ENCODE measurements at regions not wholly inside any gene's neighbourhood (a gene's known extent, or its start where the extent isn't known, plus 50 kb on each side); places are given as distances from the start of the nearest gene placed in this dataset.
"Not testable (repeated sequence)": the region's sequence is repeated elsewhere in the genome, so short reads cannot be mapped to it uniquely, and the experiment has no call there.

DNA sequence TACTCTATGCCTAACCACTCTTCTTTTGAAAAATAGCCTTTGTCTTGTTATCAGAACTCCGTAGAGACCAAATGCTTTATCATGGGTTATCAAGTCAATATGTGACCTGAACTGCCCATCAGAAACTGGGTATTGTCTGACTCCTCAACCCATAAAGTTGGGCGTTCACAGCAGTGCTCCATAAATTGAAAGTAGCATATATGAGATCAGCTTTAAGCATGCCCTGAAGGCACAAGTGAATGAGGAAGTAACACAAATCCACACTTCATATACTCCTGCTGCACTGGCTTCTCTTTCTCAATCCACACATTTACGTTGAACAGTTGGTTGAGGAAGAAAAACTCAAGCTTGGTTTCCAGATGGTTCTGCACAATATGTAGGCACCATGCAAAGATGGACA lies 1106.0 kb downstream of the STIM2 start:
- Mint-ChIP-seq H3K27me3 (ENCODE audit: low read depth) (no peaks in the 10 kb centered on the region), H3K36me3 (ENCODE audit: low read depth) (no peaks in the 10 kb centered on the region), H3K9me3 (no peaks in the 10 kb centered on the region), H3K27ac (ENCODE audit: unreplicated experiment) (no peak overlapping the region), H3K4me3 (no peak overlapping the region), H3K4me1 (no peaks in the 10 kb centered on the region)
- DNase-seq (ENCODE audit: low read depth, low spot score) = no peak
- no peak for TF ChIP-seq CTCF (conservative IDR thresholded peaks at IDR 0.05)

DNA sequence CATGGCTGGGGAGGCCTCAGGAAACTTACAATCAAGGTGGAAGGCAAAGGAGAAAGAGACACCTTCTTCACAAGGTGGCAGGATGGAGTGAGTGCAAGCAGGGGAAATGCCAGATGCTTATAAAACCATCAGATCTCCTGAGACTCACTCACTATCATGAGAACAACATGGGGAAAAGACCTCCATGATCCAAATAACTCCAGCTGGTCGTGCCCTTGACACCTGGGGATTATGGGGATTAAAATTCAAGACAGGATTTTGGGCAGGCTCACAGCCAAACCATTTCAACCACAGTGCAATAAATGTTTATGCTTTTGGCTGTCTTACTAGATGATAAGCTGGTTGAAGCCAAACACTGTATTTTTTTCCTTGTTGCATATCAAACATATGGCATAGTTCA lies 1112.4 kb downstream of the STIM2 start:
- TF ChIP-seq CTCF (conservative IDR thresholded peaks at IDR 0.05) = no peak
- no peaks in the 10 kb centered on the region for H3K27me3 Mint-ChIP-seq (ENCODE audit: low read depth)
- DNase-seq (ENCODE audit: low read depth, low spot score) = no peak
- H3K4me1 Mint-ChIP-seq = no peaks in the 10 kb centered on the region
- H3K27ac Mint-ChIP-seq (ENCODE audit: unreplicated experiment) = no peak overlapping the region
- peaks cover 4% of the 10 kb centered on the region for H3K36me3 Mint-ChIP-seq (ENCODE audit: low read depth)
- no peak overlapping the region for H3K4me3 Mint-ChIP-seq
- peaks cover 14% of the 10 kb centered on the region for H3K9me3 Mint-ChIP-seq

- Mint-ChIP-seq H3K4me1 (no peaks in the 10 kb centered on the region), H3K9me3 (peaks cover 14% of the 10 kb centered on the region), H3K27me3 (ENCODE audit: low read depth) (no peaks in the 10 kb centered on the region), H3K27ac (ENCODE audit: unreplicated experiment) (no peak overlapping the region), H3K36me3 (ENCODE audit: low read depth) (peaks cover 4% of the 10 kb centered on the region), H3K4me3 (no peak overlapping the region)
- TF ChIP-seq CTCF (conservative IDR thresholded peaks at IDR 0.05) = no peak
- DNase-seq (ENCODE audit: low read depth, low spot score) = no peak
Measured at GRCh38 chr4:27973700-27974099, 1113.1 kb downstream of the STIM2 start.

- H3K27ac Mint-ChIP-seq (ENCODE audit: unreplicated experiment) = no peak overlapping the region
- peaks cover 8% of the 10 kb centered on the region for H3K36me3 Mint-ChIP-seq (ENCODE audit: low read depth)
- H3K4me3 Mint-ChIP-seq = no peak overlapping the region
- H3K4me1 Mint-ChIP-seq = no peaks in the 10 kb centered on the region
- H3K9me3 Mint-ChIP-seq = peaks cover 18% of the 10 kb centered on the region
- no peak for DNase-seq (ENCODE audit: low read depth, low spot score)
- no peaks in the 10 kb centered on the region for H3K27me3 Mint-ChIP-seq (ENCODE audit: low read depth)
- TF ChIP-seq CTCF (conservative IDR thresholded peaks at IDR 0.05) = no peak
Measured at GRCh38 chr4:27974339-27974738, 1113.7 kb downstream of the STIM2 start.

DNA sequence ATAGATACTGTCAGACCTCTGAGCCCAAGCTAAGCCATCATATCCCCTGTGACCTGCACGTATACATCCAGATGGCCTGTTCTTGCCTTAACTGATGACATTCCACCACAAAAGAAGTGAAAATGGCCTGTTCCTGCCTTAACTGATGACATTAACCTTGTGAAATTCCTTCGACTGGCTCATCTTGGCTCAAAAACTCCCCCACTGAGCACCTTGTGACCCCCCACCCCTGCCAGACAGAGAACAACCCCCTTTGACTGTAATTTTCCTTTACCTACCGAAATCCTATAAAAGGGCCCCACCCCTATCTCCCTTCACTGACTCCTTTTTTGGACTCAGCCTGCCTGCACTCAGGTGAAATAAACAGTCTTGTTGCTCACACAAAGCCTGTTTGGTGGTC lies 1114.2 kb downstream of the STIM2 start:
- H3K27ac Mint-ChIP-seq (ENCODE audit: unreplicated experiment); H3K4me3 Mint-ChIP-seq; H3K27me3 Mint-ChIP-seq (ENCODE audit: low read depth); H3K4me1 Mint-ChIP-seq; DNase-seq (ENCODE audit: low read depth, low spot score); H3K36me3 Mint-ChIP-seq (ENCODE audit: low read depth): not testable (repeated sequence)
- H3K9me3 Mint-ChIP-seq = peaks cover 18% of the 10 kb centered on the region

- H3K9me3 Mint-ChIP-seq = peaks cover 18% of the 10 kb centered on the region
- H3K4me3 Mint-ChIP-seq; H3K27me3 Mint-ChIP-seq (ENCODE audit: low read depth); H3K36me3 Mint-ChIP-seq (ENCODE audit: low read depth); H3K27ac Mint-ChIP-seq (ENCODE audit: unreplicated experiment); H3K4me1 Mint-ChIP-seq; DNase-seq (ENCODE audit: low read depth, low spot score): not testable (repeated sequence)
Measured at GRCh38 chr4:27978427-27979109, 1117.9 kb downstream of the STIM2 start.

Data from neural crest cell (in vitro differentiated cells).